OCI-LY3 (cell line): ENCODE measurements at regions not wholly inside any gene's neighbourhood (a gene's known extent, or its start where the extent isn't known, plus 50 kb on each side); places are given as distances from the start of the nearest gene placed in this dataset.

ENCODE experiments used
- H2AFZ ChIP-seq: fragments of 200-600, 300-600 bp; shearing (Covaris generic); 2 replicates; pipeline ENCODE4 v1.6.0; 2014; ENCODE audit warnings: antibody characterized with exemption, low read depth, low read length
- H3K27ac ChIP-seq: fragments of 200-600, 300-600 bp; sonication (generic); 2 replicates; pipeline ENCODE4 v1.5.1; 2014; ENCODE audit warnings: mild to moderate bottlenecking, low read length, moderate library complexity, mixed read lengths
- H3K27me3 ChIP-seq: fragments of 200-600, 300-600 bp; sonication (generic); 2 replicates; pipeline ENCODE4 v1.6.1; 2014; ENCODE audit warnings: low read depth, low read length, mixed read lengths
- H3K36me3 ChIP-seq: fragments of 200-600, 300-600 bp; sonication (generic); replicated peaks from 2 replicates; pipeline ENCODE3; 2014; ENCODE audit warnings: low read depth, low read length, mixed read lengths
- H3K4me1 ChIP-seq: fragments of 300-600, 200-600 bp; sonication (generic); 2 replicates; pipeline ENCODE4 v1.6.1; 2014; ENCODE audit warnings: low read length, mixed read lengths
- H3K4me2 ChIP-seq: fragments of 200-600, 300-600 bp; sonication (generic); 2 replicates; pipeline ENCODE4 v1.6.1; 2014; ENCODE audit warnings: low read length, mixed read lengths
- H3K4me3 ChIP-seq: fragments of 300-600, 200-600 bp; sonication (generic); 2 replicates; pipeline ENCODE4 v1.5.1; 2014; ENCODE audit warnings: antibody characterized with exemption, mild to moderate bottlenecking, low read length, moderate library complexity
- H3K79me2 ChIP-seq: fragments of 300-600, 200-600 bp; shearing (Covaris generic); 2 replicates; pipeline ENCODE4 v1.6.1; 2014; ENCODE audit warnings: mild to moderate bottlenecking, low read length, mixed read lengths
- H3K9ac ChIP-seq: fragments of 300-600, 200-600 bp; shearing (Covaris generic); 2 replicates; pipeline ENCODE4 v1.6.0; 2014; ENCODE audit warnings: mild to moderate bottlenecking, low read length, moderate library complexity
- H3K9me3 ChIP-seq: fragments of 200-600, 300-600 bp; shearing (Covaris generic); 2 replicates; pipeline ENCODE4 v1.6.1; 2014; ENCODE audit warnings: low read length, mixed read lengths; ENCODE audit not compliant: insufficient read depth
- H4K20me1 ChIP-seq: fragments of 200-600, 300-600 bp; sonication (generic); 2 replicates; pipeline ENCODE4 v1.6.1; 2016; ENCODE audit warnings: low read length, mixed read lengths; ENCODE audit not compliant: insufficient read depth
- CTCF ChIP-seq: fragments of 200-600, 300-600 bp; sonication (generic); IDR thresholded peaks from 2 replicates; pipeline ENCODE4 v1.5.1; 2014; ENCODE audit warnings: antibody characterized with exemption, low read length, low read depth
- EZH2phosphoT487 ChIP-seq: fragments of 200-600 bp; shearing (Covaris generic); IDR thresholded peaks from 2 replicates; pipeline ENCODE4 v1.6.1; 2018; ENCODE audit warnings: antibody characterized with exemption, mixed run types, low read depth

DNA sequence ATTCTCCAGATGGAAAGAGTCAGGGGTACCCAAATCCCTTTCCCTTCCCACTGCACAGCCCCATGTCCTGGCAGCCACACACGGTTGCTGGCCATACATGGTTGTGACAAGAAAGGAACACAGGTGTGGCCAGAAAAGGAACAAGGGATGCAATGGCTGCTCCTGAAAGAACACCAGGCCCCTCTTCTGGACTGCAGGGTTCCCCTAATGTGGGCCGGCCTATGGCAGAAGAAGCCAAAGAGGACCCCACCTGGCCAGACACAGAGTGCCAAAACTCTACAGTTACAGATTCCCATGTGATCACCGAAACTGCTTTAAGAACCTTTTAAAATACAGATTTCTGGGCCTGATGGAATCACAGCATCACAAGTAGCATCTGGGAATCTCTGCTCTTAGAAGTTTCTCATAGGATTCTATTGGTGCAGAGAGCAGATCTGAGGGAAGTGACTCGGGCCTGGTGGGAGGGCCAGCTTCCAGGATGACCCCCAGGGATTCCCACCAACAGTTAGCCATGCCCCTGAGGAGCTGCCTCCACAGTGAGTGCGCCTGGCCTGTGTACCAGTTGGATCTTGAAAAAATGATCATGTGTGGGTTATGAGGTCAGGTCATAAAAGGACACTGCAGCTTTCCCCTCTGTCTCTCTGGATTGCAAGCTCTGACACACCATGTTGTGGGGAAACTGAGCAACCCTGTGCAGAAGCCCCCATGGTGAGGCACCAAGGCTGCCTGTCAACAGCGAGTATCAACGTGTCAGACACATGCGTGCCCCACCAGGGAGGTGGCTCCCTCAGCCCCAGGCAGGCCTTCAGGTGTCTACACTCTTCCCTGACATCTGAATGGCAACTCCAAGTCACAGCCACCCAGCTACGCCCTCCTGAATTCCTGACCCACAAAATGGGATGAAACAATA lies 89.6 kb upstream of the LANCL2 start:
- Histone ChIP-seq H3K4me2 (no peak overlapping the region), H4K20me1 (no peaks in the 10 kb centered on the region), H3K27ac (no peak overlapping the region), H3K9me3 (no peaks in the 10 kb centered on the region), H3K4me3 (no peak overlapping the region), H2AFZ (no peak overlapping the region), H3K27me3 (peaks cover 6% of the 10 kb centered on the region; the same call in 1 of the 2 replicates), H3K36me3 (no peaks in the 10 kb centered on the region), H3K79me2 (no peaks in the 10 kb centered on the region), H3K4me1 (no peaks in the 10 kb centered on the region), H3K9ac (no peak overlapping the region)
- no peak for TF ChIP-seq EZH2phosphoT487
- no peak for TF ChIP-seq CTCF

- no peak overlapping the region for H3K9ac ChIP-seq
- peaks cover 6% of the 10 kb centered on the region; the same call in 1 of the 2 replicates for H3K27me3 ChIP-seq
- no peaks in the 10 kb centered on the region for H4K20me1 ChIP-seq
- H2AFZ ChIP-seq: no peak overlapping the region
- no peak overlapping the region for H3K4me2 ChIP-seq
- TF ChIP-seq CTCF: no peak
- no peak for TF ChIP-seq EZH2phosphoT487
- no peaks in the 10 kb centered on the region for H3K36me3 ChIP-seq
- no peaks in the 10 kb centered on the region for H3K9me3 ChIP-seq
- no peak overlapping the region for H3K4me3 ChIP-seq
- no peak overlapping the region for H3K27ac ChIP-seq
- H3K79me2 ChIP-seq: no peaks in the 10 kb centered on the region
- H3K4me1 ChIP-seq: no peaks in the 10 kb centered on the region
Observed at GRCh38 chr7:55276572-55277295, 88.4 kb upstream of the LANCL2 start.

GRCh38 chr7:55277916-55278315 lies 87.2 kb upstream of the LANCL2 start:
- no peak overlapping the region for H2AFZ ChIP-seq
- no peak overlapping the region for H3K27ac ChIP-seq
- H3K36me3 ChIP-seq: no peaks in the 10 kb centered on the region
- H3K27me3 ChIP-seq: no peaks in the 10 kb centered on the region
- H4K20me1 ChIP-seq: no peaks in the 10 kb centered on the region
- no peaks in the 10 kb centered on the region for H3K79me2 ChIP-seq
- TF ChIP-seq EZH2phosphoT487 (no peak), CTCF (no peak)
- H3K4me2 ChIP-seq: no peak overlapping the region
- H3K9me3 ChIP-seq: no peaks in the 10 kb centered on the region
- H3K9ac ChIP-seq: no peak overlapping the region
- no peak overlapping the region for H3K4me3 ChIP-seq
- no peaks in the 10 kb centered on the region for H3K4me1 ChIP-seq

- Histone ChIP-seq H3K79me2 (no peaks in the 10 kb centered on the region), H3K4me3 (no peak overlapping the region), H3K36me3 (no peaks in the 10 kb centered on the region), H3K9me3 (no peaks in the 10 kb centered on the region), H3K9ac (no peak overlapping the region), H3K4me1 (no peaks in the 10 kb centered on the region), H4K20me1 (no peaks in the 10 kb centered on the region), H3K4me2 (no peak overlapping the region), H2AFZ (no peak overlapping the region), H3K27me3 (no peaks in the 10 kb centered on the region), H3K27ac (no peak overlapping the region)
- TF ChIP-seq EZH2phosphoT487 (no peak), CTCF (no peak)
Observed at GRCh38 chr7:55278321-55278720, 86.8 kb upstream of the LANCL2 start.
